Endothelial cell of umbilical vein (primary cell): ENCODE measurements at regions not wholly inside any gene's neighbourhood (a gene's known extent, or its start where the extent isn't known, plus 50 kb on each side); places are given as distances from the start of the nearest gene placed in this dataset.

Source experiments
- BruUV-seq: library from RNA; stranded (reverse); fragments of 400-500 nt; replicated peaks from 2 replicates; lab custom pipeline; 2021; lab: Mats Ljungman, UMichigan
- CTCF ChIA-PET: fragments of 300-600, 350-600 bp; sonication (Branson Sonifier 250); formaldehyde crosslinking; loops from one replicate; lab custom pipeline; 2021; ENCODE audit warnings: antibody characterized with exemption, inconsistent platforms; lab: Charles Lee
- POLR2A ChIA-PET: fragments of 300-600, 350-600 bp; sonication (Branson Sonifier 250); formaldehyde crosslinking; loops from one replicate; lab custom pipeline; 2021; ENCODE audit warnings: antibody characterized with exemption, inconsistent platforms; lab: Charles Lee
- DNase-seq: peaks from one replicate; pipeline ENCODE4 v3.0.0-alpha.2; 2011; ENCODE audit warnings: low read depth, low spot score
- FAIRE-seq: peaks from 2 replicates; lab custom pipeline; 2011; peaks lifted over from hg19 to GRCh38; lab: Jason Lieb, UNC
- H2AFZ ChIP-seq: 2 replicates; pipeline ENCODE4 v1.6.0; 2012; ENCODE audit warnings: low read depth, low read length, control low read depth, inconsistent platforms
- H3K27ac ChIP-seq: 2 replicates; pipeline ENCODE4 v1.5.1; 2011; ENCODE audit warnings: low read depth, mild to moderate bottlenecking, control low read depth, low read length, moderate library complexity; ENCODE audit not compliant: insufficient read depth
- H3K27me3 ChIP-seq, 2 experiments: 2 replicates each; pipeline versions ENCODE4 v1.6.0 to v1.6.1; 2011; ENCODE audit warnings: low read length in 2 of 2, mixed read lengths in 1 of 2; ENCODE audit not compliant: control insufficient read depth in 2 of 2, insufficient read depth in 2 of 2
- H3K36me3 ChIP-seq, 2 experiments: 2 replicates in 1 of 2; 3 replicates in 1 of 2; pipeline ENCODE4 v1.5.1; 2011; ENCODE audit warnings: low read length in 2 of 2, mild to moderate bottlenecking in 1 of 2, moderate library complexity in 1 of 2; ENCODE audit not compliant: control insufficient read depth in 2 of 2, insufficient read depth in 2 of 2; ENCODE audit errors: extremely low read depth in 1 of 2
- H3K4me1 ChIP-seq: 3 replicates; pipeline ENCODE4 v1.5.1; 2011; ENCODE audit warnings: mild to moderate bottlenecking, low read length; ENCODE audit not compliant: control insufficient read depth, insufficient read depth; ENCODE audit errors: extremely low read depth
- H3K4me2 ChIP-seq: 2 replicates; pipeline ENCODE4 v1.6.1; 2011; ENCODE audit warnings: low read length, control low read depth, mixed read lengths; ENCODE audit not compliant: insufficient read depth
- H3K4me3 ChIP-seq, 3 experiments: fragments of 200-600 bp in 1 of 3; sonication (generic), shearing (Covaris generic) in 1 of 3; replicated peaks in 1 of 3; 2 replicates each; pipeline ENCODE4 v1.5.1; 2011 to 2016; ENCODE audit warnings: control low read depth in 3 of 3, low read length in 3 of 3, mild to moderate bottlenecking in 2 of 3, inconsistent platforms in 1 of 3, low read depth in 1 of 3, moderate library complexity in 1 of 3; ENCODE audit not compliant: insufficient read depth in 1 of 3
- H3K79me2 ChIP-seq: 2 replicates; pipeline ENCODE4 v1.6.0; 2012; ENCODE audit warnings: low read length, inconsistent platforms; ENCODE audit not compliant: control insufficient read depth, insufficient read depth
- H3K9ac ChIP-seq: replicated peaks from 2 replicates; pipeline ENCODE3; 2011; ENCODE audit warnings: low read length, control low read depth; ENCODE audit not compliant: insufficient read depth; ENCODE audit errors: extremely low read depth
- H3K9me1 ChIP-seq: replicated peaks from 3 replicates; pipeline ENCODE4 v1.6.0; 2011; ENCODE audit warnings: mild to moderate bottlenecking, low read length; ENCODE audit not compliant: control insufficient read depth, insufficient read depth; ENCODE audit errors: extremely low read depth
- H3K9me3 ChIP-seq: replicated peaks from 2 replicates; pipeline ENCODE4 v1.5.1; 2012; ENCODE audit warnings: low read length, inconsistent platforms; ENCODE audit not compliant: control insufficient read depth, insufficient read depth
- H4K20me1 ChIP-seq: replicated peaks from 2 replicates; pipeline ENCODE3; 2011; ENCODE audit warnings: mild to moderate bottlenecking, low read length; ENCODE audit not compliant: control insufficient read depth, insufficient read depth; ENCODE audit errors: extremely low read depth
- CTCF ChIP-seq, 2 donors: IDR thresholded peaks; 1 replicate in 1 of 2; 2 replicates in 1 of 2; pipeline ENCODE4 v1.5.1; 2011; ENCODE audit warnings: low read length in 2 of 2, mild to moderate bottlenecking in 2 of 2, moderate library complexity in 2 of 2, control low read depth in 1 of 2, inconsistent platforms in 1 of 2, low read depth in 1 of 2; ENCODE audit not compliant: insufficient read depth in 1 of 2; ENCODE audit errors: extremely low read depth in 1 of 2
- EZH2 ChIP-seq: IDR thresholded peaks from 2 replicates; pipeline ENCODE4 v1.6.1; 2012; ENCODE audit warnings: borderline replicate concordance, low read depth, mild to moderate bottlenecking, moderate library complexity, low read length, inconsistent platforms; ENCODE audit not compliant: severe bottlenecking
- FOS ChIP-seq: IDR thresholded peaks from 2 replicates; pipeline ENCODE4 v1.6.1; 2011; ENCODE audit warnings: mild to moderate bottlenecking, low read length, moderate library complexity, borderline replicate concordance; ENCODE audit not compliant: insufficient read depth
- GATA2 ChIP-seq: IDR thresholded peaks from 2 replicates; pipeline ENCODE4 v1.7.0; 2011; ENCODE audit warnings: low read depth, mild to moderate bottlenecking, moderate library complexity, mixed read lengths, low read length; ENCODE audit not compliant: insufficient read length, insufficient read depth
- POLR2A ChIP-seq: IDR thresholded peaks from 2 replicates; pipeline ENCODE4 v1.6.1; 2012; ENCODE audit warnings: low read depth, mild to moderate bottlenecking, control low read depth, low read length
- POLR2AphosphoS5 ChIP-seq: IDR thresholded peaks from 2 replicates; pipeline ENCODE4 v1.6.1; 2012; ENCODE audit warnings: low read depth, mild to moderate bottlenecking, control low read depth, low read length, moderate library complexity; ENCODE audit not compliant: insufficient read depth
- dilution Hi-C: fragments of 300-500 bp; cut with MboI; formaldehyde crosslinking; loops from one replicate; pipeline ENCODE4 v1.15.0; 2019; ENCODE audit warnings: low sequenced_read_pairs; ENCODE audit not compliant: extremely low pct_ligation_motif_present
- intact Hi-C: fragments of 100-400 bp; cut with micrococcal nuclease; formaldehyde crosslinking; loops from one replicate; pipeline ENCODE4 v1.10.0; 2022
- TF ChIP-seq, protein P1 (sequence below): IDR thresholded peaks from 2 replicates; pipeline ENCODE4 v1.6.1; 2011; ENCODE audit not compliant: insufficient read depth, insufficient read length

DNA sequence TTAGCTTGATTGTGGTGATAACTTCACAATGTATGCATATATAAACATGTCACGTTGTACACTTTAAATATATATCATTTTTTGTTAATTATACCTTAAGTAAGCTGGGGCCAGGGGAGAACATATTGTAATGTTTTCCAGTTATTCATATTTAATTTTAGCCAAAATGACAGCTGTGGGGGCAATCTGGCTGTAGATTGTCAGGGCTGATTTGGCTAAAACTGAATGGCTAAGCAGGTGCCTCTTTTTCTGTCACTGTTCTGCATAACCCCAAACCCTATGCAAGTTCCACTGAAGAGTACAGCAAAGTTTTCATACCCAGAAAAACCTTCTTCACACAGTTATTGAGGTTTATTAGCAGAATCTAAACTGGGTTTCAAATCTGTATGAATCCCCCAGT lies 318.2 kb downstream of the PTPRC start:
- H3K27me3 ChIP-seq = no peaks in the 10 kb centered on the region
- ChIA-PET POLR2A (no interaction called here), CTCF (no interaction called here)
- H3K4me3 ChIP-seq = no peak overlapping the region
- FAIRE-seq (no peak), DNase-seq (no peak)
- BruUV-seq = no TSS peak
- intact Hi-C loops (no loop called here), dilution Hi-C loops (no loop called here)
- no peak overlapping the region for H2AFZ ChIP-seq
- H4K20me1 ChIP-seq = no peaks in the 10 kb centered on the region
- no peak overlapping the region for H3K27ac ChIP-seq
- no peaks in the 10 kb centered on the region for H3K9me3 ChIP-seq
- H3K9ac ChIP-seq = no peak overlapping the region
- H3K4me1 ChIP-seq = no peaks in the 10 kb centered on the region
- H3K36me3 ChIP-seq = no peaks in the 10 kb centered on the region
- no peak overlapping the region for H3K4me2 ChIP-seq
- H3K79me2 ChIP-seq = no peaks in the 10 kb centered on the region
- TF ChIP-seq EZH2 (no peak), CTCF (IDR thresholded peaks at IDR 0.05; ENCODE audit: extremely low read depth in 1 of 2, insufficient read depth in 1 of 2, low read depth in 1 of 2, low read length in 2 of 2) (no peak), GATA2 (no peak), POLR2A (no peak), FOS (no peak), POLR2AphosphoS5 (no peak)
- TF ChIP-seq, protein P1, sequence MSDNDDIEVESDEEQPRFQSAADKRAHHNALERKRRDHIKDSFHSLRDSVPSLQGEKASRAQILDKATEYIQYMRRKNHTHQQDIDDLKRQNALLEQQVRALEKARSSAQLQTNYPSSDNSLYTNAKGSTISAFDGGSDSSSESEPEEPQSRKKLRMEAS = no peak
- no peaks in the 10 kb centered on the region for H3K9me1 ChIP-seq
